HEK293 (cell line): ENCODE measurements at regions not wholly inside any gene's neighbourhood (a gene's known extent, or its start where the extent isn't known, plus 50 kb on each side); places are given as distances from the start of the nearest gene placed in this dataset.

Experiments
- CTCF ChIA-PET: fragments of 350-600 bp; formaldehyde crosslinking; extraction: SDS; loops from one replicate; lab custom pipeline; 2021; ENCODE audit warnings: antibody characterized with exemption; lab: Yijun Ruan, JAX
- POLR2A ChIA-PET: fragments of 300-600 bp; formaldehyde crosslinking; extraction: SDS; loops from one replicate; lab custom pipeline; 2020; ENCODE audit warnings: antibody characterized with exemption, inconsistent platforms; lab: Yijun Ruan, JAX
- H3K27ac ChIP-seq: fragments of 200-500 bp; sonication (Bioruptor generic); 2 replicates; pipeline ENCODE4 v1.5.1; 2014; ENCODE audit warnings: low read depth, low read length, control low read depth, inconsistent platforms; ENCODE audit errors: extremely low read depth
- H3K36me3 ChIP-seq, 2 experiments: fragments of 200-500 bp in 1 of 2; sonication (Bioruptor generic) in 1 of 2; 1 replicate in 1 of 2; 2 replicates in 1 of 2; pipeline ENCODE4 v1.5.1; 2014 to 2017; ENCODE audit warnings: inconsistent platforms in 2 of 2, low read length in 2 of 2; ENCODE audit not compliant: control insufficient read depth in 2 of 2, insufficient read depth in 1 of 2
- H3K4me1 ChIP-seq: fragments of 200-500 bp; sonication (Bioruptor generic); 2 replicates; pipeline ENCODE4 v1.5.1; 2014; ENCODE audit warnings: mild to moderate bottlenecking, low read length, inconsistent platforms; ENCODE audit not compliant: control insufficient read depth, insufficient read depth
- H3K4me3 ChIP-seq: 2 replicates; pipeline ENCODE4 v1.5.1; 2011; ENCODE audit warnings: low read depth, mild to moderate bottlenecking, control low read depth, low read length, moderate library complexity
- H3K9me3 ChIP-seq: fragments of 200-500 bp; sonication (Bioruptor generic); 2 replicates; pipeline ENCODE4 v1.5.1; 2014; ENCODE audit warnings: low read depth, low read length, inconsistent platforms; ENCODE audit not compliant: control insufficient read depth, insufficient read depth
- EGR2 ChIP-seq: fragments of 450-650 bp; formaldehyde crosslinking; IDR thresholded peaks from 2 replicates; pipeline ENCODE4 v1.5.1; 2016; ENCODE audit warnings: low read depth, missing biosample characterization, missing genetic modification characterization
- MEIS1 ChIP-seq: sonication (generic); formaldehyde crosslinking; IDR thresholded peaks from 2 replicates; pipeline ENCODE4 v1.8.1; 2022; ENCODE audit warnings: missing genetic modification reagents, mild to moderate bottlenecking, borderline replicate concordance
- MYNN ChIP-seq: fragments of 450-650 bp; formaldehyde crosslinking; IDR thresholded peaks from 2 replicates; pipeline ENCODE4 v1.5.1; 2016; ENCODE audit warnings: missing biosample characterization, missing genetic modification characterization, borderline replicate concordance
- OVOL3 ChIP-seq: fragments of 450-650 bp; formaldehyde crosslinking; IDR thresholded peaks from 2 replicates; pipeline ENCODE4 v1.5.1; 2016; ENCODE audit warnings: missing biosample characterization, missing genetic modification characterization
- RBAK ChIP-seq: fragments of 450-650 bp; formaldehyde crosslinking; IDR thresholded peaks from 2 replicates; pipeline ENCODE4 v1.5.1; 2016; ENCODE audit warnings: missing biosample characterization, missing genetic modification characterization
- ZBTB1 ChIP-seq: fragments of 450-650 bp; formaldehyde crosslinking; IDR thresholded peaks from 2 replicates; pipeline ENCODE4 v1.5.1; 2016; ENCODE audit warnings: missing biosample characterization, missing genetic modification characterization
- ZBTB17 ChIP-seq: fragments of 450-650 bp; formaldehyde crosslinking; IDR thresholded peaks from 2 replicates; pipeline ENCODE4 v1.5.1; 2016; ENCODE audit warnings: missing biosample characterization, missing genetic modification characterization
- ZFP41 ChIP-seq: fragments of 450-650 bp; formaldehyde crosslinking; IDR thresholded peaks from 2 replicates; pipeline ENCODE4 v1.5.1; 2016; ENCODE audit warnings: missing biosample characterization, missing genetic modification characterization, borderline replicate concordance
- ZIC2 ChIP-seq: fragments of 450-650 bp; formaldehyde crosslinking; IDR thresholded peaks from 2 replicates; pipeline ENCODE4 v1.5.1; 2016; ENCODE audit warnings: missing biosample characterization, missing genetic modification characterization
- ZNF112 ChIP-seq: fragments of 450-650 bp; formaldehyde crosslinking; IDR thresholded peaks from 2 replicates; pipeline ENCODE4 v1.5.0; 2017; ENCODE audit warnings: missing biosample characterization, missing genetic modification characterization
- ZNF175 ChIP-seq: fragments of 450-650 bp; formaldehyde crosslinking; IDR thresholded peaks from 2 replicates; pipeline ENCODE4 v1.5.1; 2016; ENCODE audit warnings: missing biosample characterization, missing genetic modification characterization
- ZNF2 ChIP-seq: fragments of 450-650 bp; formaldehyde crosslinking; IDR thresholded peaks from 2 replicates; pipeline ENCODE4 v1.5.1; 2016; ENCODE audit warnings: missing biosample characterization, missing genetic modification characterization
- ZNF350 ChIP-seq: fragments of 450-650 bp; formaldehyde crosslinking; IDR thresholded peaks from 2 replicates; pipeline ENCODE4 v1.5.0; 2017; ENCODE audit warnings: missing biosample characterization, mild to moderate bottlenecking, missing genetic modification characterization
- ZNF521 ChIP-seq: fragments of 450-650 bp; formaldehyde crosslinking; IDR thresholded peaks from 2 replicates; pipeline ENCODE4 v1.5.1; 2017; ENCODE audit warnings: missing biosample characterization, mild to moderate bottlenecking, missing genetic modification characterization
- ZNF548 ChIP-seq: fragments of 450-650 bp; formaldehyde crosslinking; IDR thresholded peaks from 2 replicates; pipeline ENCODE4 v1.5.1; 2016; ENCODE audit warnings: missing biosample characterization, missing genetic modification characterization
- ZNF549 ChIP-seq: fragments of 450-650 bp; IDR thresholded peaks from 2 replicates; pipeline ENCODE4 v1.5.1; 2018; ENCODE audit warnings: missing biosample characterization, missing genetic modification characterization, mild to moderate bottlenecking, inconsistent platforms, moderate library complexity
- ZNF560 ChIP-seq: fragments of 450-650 bp; formaldehyde crosslinking; IDR thresholded peaks from 2 replicates; pipeline ENCODE4 v1.5.1; 2017; ENCODE audit warnings: missing biosample characterization, missing genetic modification characterization, borderline replicate concordance
- ZNF654 ChIP-seq: fragments of 450-650 bp; formaldehyde crosslinking; IDR thresholded peaks from 2 replicates; pipeline ENCODE4 v1.5.1; 2016; ENCODE audit warnings: low read depth, missing biosample characterization, missing genetic modification characterization
- ZNF792 ChIP-seq: fragments of 450-650 bp; formaldehyde crosslinking; IDR thresholded peaks from 2 replicates; pipeline ENCODE4 v1.5.1; 2016; ENCODE audit warnings: missing biosample characterization, missing genetic modification characterization
- ZSCAN16 ChIP-seq: fragments of 450-650 bp; formaldehyde crosslinking; IDR thresholded peaks from 2 replicates; pipeline ENCODE4 v1.5.1; 2016; ENCODE audit warnings: missing biosample characterization, missing genetic modification characterization
- TF ChIP-seq, protein P1 (sequence below): fragments of 450-650 bp; formaldehyde crosslinking; optimal IDR thresholded peaks from 2 replicates; pipeline ENCODE3; 2016; ENCODE audit warnings: missing biosample characterization, mild to moderate bottlenecking, missing genetic modification characterization
- TF ChIP-seq, protein P2 (sequence below): fragments of 450-650 bp; formaldehyde crosslinking; IDR thresholded peaks from 2 replicates; pipeline ENCODE4 v1.5.1; 2016; ENCODE audit warnings: missing biosample characterization, missing genetic modification characterization
- TF ChIP-seq, protein P3 (sequence below): fragments of 450-650 bp; formaldehyde crosslinking; IDR thresholded peaks from 2 replicates; pipeline ENCODE4 v1.5.1; 2016; ENCODE audit warnings: missing biosample characterization, missing genetic modification characterization
- TF ChIP-seq, protein P4 (sequence below): fragments of 450-650 bp; formaldehyde crosslinking; IDR thresholded peaks from 2 replicates; pipeline ENCODE4 v1.5.1; 2016; ENCODE audit warnings: missing biosample characterization, missing genetic modification characterization
- TF ChIP-seq, protein P5 (sequence below): fragments of 450-650 bp; formaldehyde crosslinking; IDR thresholded peaks from 2 replicates; pipeline ENCODE4 v1.5.0; 2017; ENCODE audit warnings: missing biosample characterization, missing genetic modification characterization, borderline replicate concordance

DNA sequence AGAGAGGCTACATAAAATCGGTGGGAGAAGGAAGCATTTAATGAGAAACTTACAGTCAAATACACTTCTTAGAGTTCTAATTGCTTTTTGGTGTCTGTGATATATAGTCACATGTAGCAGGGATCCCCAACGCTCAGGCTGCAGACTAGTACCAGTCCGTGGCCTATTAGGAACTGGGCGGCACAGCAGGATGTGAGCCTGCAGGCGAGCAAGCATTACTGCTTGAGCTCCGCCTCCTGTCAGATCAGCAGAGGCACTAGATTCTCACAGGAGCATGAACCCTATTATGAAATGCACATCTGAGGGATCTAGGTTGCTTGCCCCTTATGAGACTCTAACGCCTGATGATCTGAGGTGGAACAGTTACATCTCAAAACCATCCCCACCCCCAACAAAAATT lies 158.5 kb downstream of the TANC2 start:
- ChIA-PET CTCF (no interaction called here), POLR2A (interaction anchor here (0.6 kb wide), 1 partner anchor 35 kb away, joined by 3 read pairs; no protein-coding TSS in a partner anchor)
- TF ChIP-seq MEIS1 (CRISPR knock-in tag), result no peak
- no peak for TF ChIP-seq ZBTB1 (tag by site-specific recombination)
- no peak for TF ChIP-seq ZFP41 (tag by site-specific recombination)
- no peak for TF ChIP-seq ZNF2
- TF ChIP-seq ZIC2 (tag by site-specific recombination), result peak; percentile 15; the same call in 1 of the 2 replicates
- TF ChIP-seq, protein P1, sequence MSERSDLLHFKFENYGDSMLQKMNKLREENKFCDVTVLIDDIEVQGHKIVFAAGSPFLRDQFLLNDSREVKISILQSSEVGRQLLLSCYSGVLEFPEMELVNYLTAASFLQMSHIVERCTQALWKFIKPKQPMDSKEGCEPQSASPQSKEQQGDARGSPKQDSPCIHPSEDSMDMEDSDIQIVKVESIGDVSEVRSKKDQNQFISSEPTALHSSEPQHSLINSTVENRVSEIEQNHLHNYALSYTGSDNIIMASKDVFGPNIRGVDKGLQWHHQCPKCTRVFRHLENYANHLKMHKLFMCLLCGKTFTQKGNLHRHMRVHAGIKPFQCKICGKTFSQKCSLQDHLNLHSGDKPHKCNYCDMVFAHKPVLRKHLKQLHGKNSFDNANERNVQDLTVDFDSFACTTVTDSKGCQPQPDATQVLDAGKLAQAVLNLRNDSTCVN (tag by site-specific recombination), result no peak
- peak; percentile 22; the same call in 1 of the 2 replicates for TF ChIP-seq ZBTB17
- no peak for TF ChIP-seq ZNF560 (tag by site-specific recombination)
- TF ChIP-seq ZNF112 (tag by site-specific recombination), result no peak
- TF ChIP-seq, protein P2, sequence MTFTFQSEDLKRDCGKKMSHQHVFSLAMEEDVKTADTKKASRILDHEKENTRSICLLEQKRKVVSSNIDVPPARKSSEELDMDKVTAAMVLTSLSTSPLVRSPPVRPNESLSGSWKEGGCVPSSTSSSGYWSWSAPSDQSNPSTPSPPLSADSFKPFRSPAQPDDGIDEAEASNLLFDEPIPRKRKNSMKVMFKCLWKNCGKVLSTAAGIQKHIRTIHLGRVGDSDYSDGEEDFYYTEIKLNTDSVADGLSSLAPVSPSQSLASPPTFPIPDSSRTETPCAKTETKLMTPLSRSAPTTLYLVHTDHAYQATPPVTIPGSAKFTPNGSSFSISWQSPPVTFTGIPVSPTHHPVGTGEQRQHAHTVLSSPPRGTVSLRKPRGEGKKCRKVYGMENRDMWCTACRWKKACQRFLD (tag by site-specific recombination), result no peak
- TF ChIP-seq ZNF549 (tag by site-specific recombination), result peak; percentile 94
- TF ChIP-seq MYNN (tag by site-specific recombination), result no peak
- TF ChIP-seq ZSCAN16 (tag by site-specific recombination), result no peak
- TF ChIP-seq ZNF792 (tag by site-specific recombination), result no peak
- TF ChIP-seq ZNF548 (tag by site-specific recombination), result no peak
- TF ChIP-seq OVOL3, result no peak
- TF ChIP-seq, protein P3, sequence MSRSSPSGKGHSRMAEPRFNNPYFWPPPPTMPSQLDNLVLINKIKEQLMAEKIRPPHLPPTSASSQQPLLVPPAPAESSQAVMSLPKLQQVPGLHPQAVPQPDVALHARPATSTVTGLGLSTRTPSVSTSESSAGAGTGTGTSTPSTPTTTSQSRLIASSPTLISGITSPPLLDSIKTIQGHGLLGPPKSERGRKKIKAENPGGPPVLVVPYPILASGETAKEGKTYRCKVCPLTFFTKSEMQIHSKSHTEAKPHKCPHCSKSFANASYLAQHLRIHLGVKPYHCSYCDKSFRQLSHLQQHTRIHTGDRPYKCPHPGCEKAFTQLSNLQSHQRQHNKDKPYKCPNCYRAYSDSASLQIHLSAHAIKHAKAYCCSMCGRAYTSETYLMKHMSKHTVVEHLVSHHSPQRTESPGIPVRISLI, result no peak
- no peak for TF ChIP-seq ZNF654 (tag by site-specific recombination)
- no peak for TF ChIP-seq RBAK
- no peak for TF ChIP-seq EGR2 (tag by site-specific recombination)
- no peak for TF ChIP-seq ZNF175 (tag by site-specific recombination)
- TF ChIP-seq, protein P4, sequence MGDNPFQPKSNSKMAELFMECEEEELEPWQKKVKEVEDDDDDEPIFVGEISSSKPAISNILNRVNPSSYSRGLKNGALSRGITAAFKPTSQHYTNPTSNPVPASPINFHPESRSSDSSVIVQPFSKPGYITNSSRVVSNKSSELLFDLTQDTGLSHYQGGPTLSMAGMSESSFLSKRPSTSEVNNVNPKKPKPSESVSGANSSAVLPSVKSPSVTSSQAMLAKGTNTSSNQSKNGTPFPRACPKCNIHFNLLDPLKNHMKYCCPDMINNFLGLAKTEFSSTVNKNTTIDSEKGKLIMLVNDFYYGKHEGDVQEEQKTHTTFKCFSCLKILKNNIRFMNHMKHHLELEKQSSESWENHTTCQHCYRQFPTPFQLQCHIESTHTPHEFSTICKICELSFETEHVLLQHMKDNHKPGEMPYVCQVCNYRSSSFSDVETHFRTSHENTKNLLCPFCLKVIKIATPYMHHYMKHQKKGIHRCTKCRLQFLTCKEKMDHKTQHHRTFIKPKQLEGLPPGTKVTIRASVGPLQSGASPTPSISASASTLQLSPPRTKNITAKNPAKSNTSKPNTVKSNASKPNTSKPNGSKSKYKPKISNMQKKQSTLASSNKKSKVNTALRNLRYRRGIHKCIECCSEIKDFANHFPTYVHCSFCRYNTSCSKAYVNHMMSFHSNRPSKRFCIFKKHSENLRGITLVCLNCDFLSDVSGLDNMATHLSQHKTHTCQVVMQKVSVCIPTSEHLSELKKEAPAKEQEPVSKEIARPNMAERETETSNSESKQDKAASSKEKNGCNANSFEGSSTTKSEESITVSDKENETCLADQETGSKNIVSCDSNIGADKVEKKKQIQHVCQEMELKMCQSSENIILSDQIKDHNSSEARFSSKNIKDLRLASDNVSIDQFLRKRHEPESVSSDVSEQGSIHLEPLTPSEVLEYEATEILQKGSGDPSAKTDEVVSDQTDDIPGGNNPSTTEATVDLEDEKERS (tag by site-specific recombination), result no peak
- TF ChIP-seq, protein P5, sequence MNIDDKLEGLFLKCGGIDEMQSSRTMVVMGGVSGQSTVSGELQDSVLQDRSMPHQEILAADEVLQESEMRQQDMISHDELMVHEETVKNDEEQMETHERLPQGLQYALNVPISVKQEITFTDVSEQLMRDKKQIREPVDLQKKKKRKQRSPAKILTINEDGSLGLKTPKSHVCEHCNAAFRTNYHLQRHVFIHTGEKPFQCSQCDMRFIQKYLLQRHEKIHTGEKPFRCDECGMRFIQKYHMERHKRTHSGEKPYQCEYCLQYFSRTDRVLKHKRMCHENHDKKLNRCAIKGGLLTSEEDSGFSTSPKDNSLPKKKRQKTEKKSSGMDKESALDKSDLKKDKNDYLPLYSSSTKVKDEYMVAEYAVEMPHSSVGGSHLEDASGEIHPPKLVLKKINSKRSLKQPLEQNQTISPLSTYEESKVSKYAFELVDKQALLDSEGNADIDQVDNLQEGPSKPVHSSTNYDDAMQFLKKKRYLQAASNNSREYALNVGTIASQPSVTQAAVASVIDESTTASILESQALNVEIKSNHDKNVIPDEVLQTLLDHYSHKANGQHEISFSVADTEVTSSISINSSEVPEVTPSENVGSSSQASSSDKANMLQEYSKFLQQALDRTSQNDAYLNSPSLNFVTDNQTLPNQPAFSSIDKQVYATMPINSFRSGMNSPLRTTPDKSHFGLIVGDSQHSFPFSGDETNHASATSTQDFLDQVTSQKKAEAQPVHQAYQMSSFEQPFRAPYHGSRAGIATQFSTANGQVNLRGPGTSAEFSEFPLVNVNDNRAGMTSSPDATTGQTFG, result no peak
- TF ChIP-seq ZNF521 (tag by site-specific recombination), result no peak
- no peak for TF ChIP-seq ZNF350

More for the DNA sequence above, 158.5 kb downstream of the TANC2 start:
- no peak overlapping the region for H3K27ac ChIP-seq
- no peaks in the 10 kb centered on the region for H3K36me3 ChIP-seq
- no peaks in the 10 kb centered on the region for H3K4me1 ChIP-seq
- H3K9me3 ChIP-seq, result no peaks in the 10 kb centered on the region
- no peak overlapping the region for H3K4me3 ChIP-seq
